GM12878 (cell line): ENCODE measurements at regions not wholly inside any gene's neighbourhood (a gene's known extent, or its start where the extent isn't known, plus 50 kb on each side); places are given as distances from the start of the nearest gene placed in this dataset.

Experiments
- ATAC-seq: fragments of 200-7000 bp; cut with Tn5 transposase; 3 replicates; pipeline ENCODE4 v1.9.1; 2020; ENCODE audit warnings: mild to moderate bottlenecking, moderate library complexity
- BruUV-seq: library from RNA; stranded (reverse); fragments of 400-500 nt; replicated peaks from 2 replicates; lab custom pipeline; 2021; lab: Mats Ljungman, UMichigan
- CTCF ChIA-PET: fragments of 300-600 bp; sonication (Branson Sonifier 250); formaldehyde crosslinking; extraction: SDS; loops from one replicate; lab custom pipeline; 2021; ENCODE audit warnings: inconsistent platforms; lab: Yijun Ruan, JAX
- POLR2A ChIA-PET: fragments of 350-600 bp; formaldehyde crosslinking; extraction: SDS; loops from one replicate; lab custom pipeline; 2021; ENCODE audit warnings: inconsistent platforms; lab: Charles Lee
- RAD21 ChIA-PET: fragments of 300-600 bp; sonication (Branson Sonifier 250); formaldehyde crosslinking; loops from one replicate; lab custom pipeline; 2023; ENCODE audit warnings: antibody characterized with exemption; ENCODE audit not compliant: unreplicated experiment; lab: Charles Lee
- SMC1A ChIA-PET: fragments of 300-600 bp; sonication (Branson Sonifier 250); formaldehyde crosslinking; loops from one replicate; lab custom pipeline; 2023; ENCODE audit not compliant: unreplicated experiment, uncharacterized antibody; lab: Charles Lee
- DNase-seq: peaks from one replicate; pipeline ENCODE4 v3.0.0-alpha.2; 2011; ENCODE audit warnings: low read depth, low spot score
- FAIRE-seq: peaks from 3 replicates; lab custom pipeline; 2011; peaks lifted over from hg19 to GRCh38; lab: Jason Lieb, UNC
- H2AFZ ChIP-seq: 2 replicates; pipeline ENCODE4 v1.6.0; 2011; ENCODE audit warnings: low read depth, low read length, control low read depth; ENCODE audit not compliant: control insufficient read depth
- H3K27ac ChIP-seq: 2 replicates; pipeline ENCODE4 v1.5.1; 2011; ENCODE audit warnings: control low read depth; ENCODE audit not compliant: control insufficient read depth, insufficient read depth
- H3K27me3 ChIP-seq, 2 experiments: replicated peaks in 1 of 2; 2 replicates each; pipeline versions ENCODE4 v1.6.0 to v1.6.1; 2011; ENCODE audit warnings: low read length in 1 of 2; ENCODE audit not compliant: control insufficient read depth in 2 of 2, insufficient read depth in 2 of 2
- H3K36me3 ChIP-seq, 2 experiments: 2 replicates each; pipeline ENCODE4 v1.5.1; 2011; ENCODE audit warnings: low read length in 1 of 2; ENCODE audit not compliant: control insufficient read depth in 2 of 2, insufficient read depth in 2 of 2
- H3K4me1 ChIP-seq: 2 replicates; pipeline ENCODE4 v1.6.1; 2011; ENCODE audit warnings: mild to moderate bottlenecking, low read length, moderate library complexity, mixed read lengths; ENCODE audit not compliant: control insufficient read depth, insufficient read depth
- H3K4me2 ChIP-seq: 2 replicates; pipeline ENCODE4 v1.6.0; 2011; ENCODE audit warnings: control low read depth; ENCODE audit not compliant: control insufficient read depth, insufficient read depth
- H3K4me3 ChIP-seq: fragments of 200-600 bp; sonication (generic); 2 replicates; pipeline ENCODE4 v1.5.1; 2016
- H3K79me2 ChIP-seq: 2 replicates; pipeline ENCODE4 v1.6.0; 2011; ENCODE audit warnings: low read length; ENCODE audit not compliant: control insufficient read depth, insufficient read depth
- H3K9ac ChIP-seq: 2 replicates; pipeline ENCODE4 v1.8.0; 2011; ENCODE audit warnings: low read length, control low read depth, mixed read lengths; ENCODE audit not compliant: control insufficient read depth, insufficient read depth
- H3K9me3 ChIP-seq: replicated peaks from 3 replicates; pipeline ENCODE4 v1.5.1; 2011; ENCODE audit warnings: mild to moderate bottlenecking, low read length; ENCODE audit not compliant: control insufficient read depth, insufficient read depth
- H4K20me1 ChIP-seq: 2 replicates; pipeline ENCODE4 v1.6.0; 2011; ENCODE audit not compliant: control insufficient read depth, insufficient read depth
- BRCA1 ChIP-seq: IDR thresholded peaks from 2 replicates; pipeline ENCODE4 v1.6.1; 2011; ENCODE audit warnings: low read depth, low read length, improper control_type of control experiment
- CBX3 ChIP-seq: fragments of 200-600 bp; sonication (generic); IDR thresholded peaks from 2 replicates; pipeline ENCODE4 v1.6.1; 2016; ENCODE audit warnings: low read depth, borderline replicate concordance
- NFYB ChIP-seq: IDR thresholded peaks from 2 replicates; pipeline ENCODE4 v1.6.1; 2011; ENCODE audit warnings: low read depth, mild to moderate bottlenecking, low read length, improper control_type of control experiment, moderate library complexity; ENCODE audit not compliant: insufficient read depth
- NR2C1 ChIP-seq: fragments of 450-650 bp; IDR thresholded peaks from 2 replicates; pipeline ENCODE4 v1.6.1; 2017; ENCODE audit warnings: antibody characterized with exemption, mild to moderate bottlenecking, moderate library complexity
- PRDM15 ChIP-seq: fragments of 450-650 bp; formaldehyde crosslinking; IDR thresholded peaks from 2 replicates; pipeline ENCODE4 v1.4.0; 2020; ENCODE audit warnings: mild to moderate bottlenecking, moderate library complexity
- SUPT20H ChIP-seq: IDR thresholded peaks from 2 replicates; pipeline ENCODE4 v1.6.1; 2011; ENCODE audit warnings: low read depth, mild to moderate bottlenecking, low read length, moderate library complexity, borderline replicate concordance; ENCODE audit not compliant: control insufficient read depth
- WRNIP1 ChIP-seq: IDR thresholded peaks from 2 replicates; pipeline ENCODE4 v1.6.1; 2011; ENCODE audit warnings: low read depth, low read length, improper control_type of control experiment, borderline replicate concordance
- WGBS: methylation state at CpG from one replicate; pipeline ENCODE4 v1.1.6; 2016; ENCODE audit warnings: low lambda C conversion rate; ENCODE audit not compliant: insufficient replicate concordance, insufficient coverage; ENCODE audit errors: missing lambda C conversion rate; 5-methylcytosine and 5-hydroxymethylcytosine counted together
- in situ Hi-C: fragments of 300-500 bp; cut with MboI; formaldehyde crosslinking; loops from 9 replicates; pipeline ENCODE4 v1.14.3; 2018; ENCODE audit warnings: mixed read lengths
- intact Hi-C: fragments of 100-400 bp; cut with micrococcal nuclease; formaldehyde crosslinking; loops from one replicate; pipeline ENCODE4 v1.14.2; 2022; ENCODE audit not compliant: unreplicated experiment

GRCh38 chr6:6780231-6780630 lies 191.7 kb downstream of the LY86 start:
- RAD21 ChIA-PET: no interaction called here
- ATAC-seq (no peak), DNase-seq (no peak), FAIRE-seq (no peak)
- SMC1A ChIA-PET: no interaction called here
- H3K9ac ChIP-seq: no peak overlapping the region
- no peak overlapping the region for H2AFZ ChIP-seq
- H3K4me3 ChIP-seq: no peak overlapping the region
- no peaks in the 10 kb centered on the region for H4K20me1 ChIP-seq
- no peaks in the 10 kb centered on the region for H3K36me3 ChIP-seq
- in situ Hi-C loops (no loop called here), intact Hi-C loops (no loop called here)
- POLR2A ChIA-PET: no interaction called here
- TF ChIP-seq SUPT20H (no peak), NR2C1 (no peak), PRDM15 (CRISPR knock-in tag) (no peak), NFYB (no peak), CBX3 (no peak), WRNIP1 (no peak), BRCA1 (no peak)
- H3K27me3 ChIP-seq: peaks cover 0 to 5% of the 10 kb centered on the region in 2 experiments; a peak in 1 of 4 replicates
- WGBS: 73% methylated on average over 10 of the region's 10 CpGs
- no peaks in the 10 kb centered on the region; the same call in 2 of the 3 replicates for H3K9me3 ChIP-seq
- no peak overlapping the region for H3K27ac ChIP-seq
- no TSS peak for BruUV-seq
- no peaks in the 10 kb centered on the region for H3K79me2 ChIP-seq
- CTCF ChIA-PET: no interaction called here
- H3K4me2 ChIP-seq: no peak overlapping the region
- no peaks in the 10 kb centered on the region for H3K4me1 ChIP-seq
